H1 (cell line): ENCODE measurements at regions not wholly inside any gene's neighbourhood (a gene's known extent, or its start where the extent isn't known, plus 50 kb on each side); places are given as distances from the start of the nearest gene placed in this dataset.

Experiments
- CTCF ChIA-PET: fragments of 300-600 bp; sonication (Branson Sonifier 250); formaldehyde crosslinking; loops from one replicate; lab custom pipeline; 2021; ENCODE audit not compliant: partially characterized antibody; lab: Charles Lee
- POLR2A ChIA-PET: fragments of 300-600 bp; sonication (Branson Sonifier 250); formaldehyde crosslinking; loops from one replicate; lab custom pipeline; 2021; ENCODE audit warnings: inconsistent platforms; ENCODE audit not compliant: partially characterized antibody; lab: Charles Lee
- DNase-seq, 2 experiments: peaks; one replicate each; pipeline versions ENCODE4 v3.0.0 to v3.0.0-alpha.2; 2010 to 2022; ENCODE audit warnings: low spot score in 2 of 2, low read depth in 1 of 2, mixed read lengths in 1 of 2
- FAIRE-seq: peaks from 2 replicates; lab custom pipeline; 2011; peaks lifted over from hg19 to GRCh38; lab: Jason Lieb, UNC
- H2AFZ ChIP-seq: 2 replicates; pipeline ENCODE4 v1.8.1; 2012; ENCODE audit warnings: low read length, inconsistent platforms
- H2AK5ac ChIP-seq: 2 replicates; pipeline ENCODE4 v1.6.1; 2013; ENCODE audit warnings: low read depth, low read length
- H2BK120ac ChIP-seq: replicated peaks from 2 replicates; pipeline ENCODE3; 2013; ENCODE audit warnings: low read depth, low read length, inconsistent platforms
- H2BK12ac ChIP-seq: 2 replicates; pipeline ENCODE4 v1.6.1; 2013; ENCODE audit warnings: low read depth, low read length
- H2BK15ac ChIP-seq: 2 replicates; pipeline ENCODE4 v1.6.1; 2013; ENCODE audit warnings: low read length
- H2BK20ac ChIP-seq: 2 replicates; pipeline ENCODE4 v1.6.1; 2013; ENCODE audit warnings: low read length
- H2BK5ac ChIP-seq: 2 replicates; pipeline ENCODE4 v1.6.1; 2013; ENCODE audit warnings: low read depth, low read length
- H3K14ac ChIP-seq: 2 replicates; pipeline ENCODE4 v1.6.1; 2013; ENCODE audit warnings: inconsistent platforms; ENCODE audit not compliant: insufficient read length
- H3K18ac ChIP-seq: 2 replicates; pipeline ENCODE4 v1.6.1; 2013; ENCODE audit warnings: low read length; ENCODE audit errors: extremely low read depth
- H3K23ac ChIP-seq: 2 replicates; pipeline ENCODE4 v1.6.1; 2013; ENCODE audit warnings: inconsistent platforms; ENCODE audit not compliant: insufficient read length
- H3K23me2 ChIP-seq: 2 replicates; pipeline ENCODE4 v1.6.1; 2013; ENCODE audit warnings: low read depth, low read length
- H3K27ac ChIP-seq: 2 replicates; pipeline ENCODE4 v1.6.1; 2011; ENCODE audit warnings: low read depth, low read length, inconsistent platforms
- H3K27me3 ChIP-seq, 4 experiments: replicated peaks in 1 of 4; 1 replicate in 1 of 4; 2 replicates in 3 of 4; pipeline versions ENCODE4 v1.6.1 to v1.8.1; 2011 to 2013; ENCODE audit warnings: low read length in 3 of 4, mild to moderate bottlenecking in 3 of 4, inconsistent platforms in 2 of 4, mixed read lengths in 2 of 4, moderate library complexity in 1 of 4; ENCODE audit not compliant: control insufficient read depth in 3 of 4, insufficient read depth in 3 of 4; ENCODE audit errors: extremely low read depth in 1 of 4
- H3K36me3 ChIP-seq, 4 experiments: 2 replicates each; pipeline versions ENCODE4 v1.6.1 to v1.8.1; 2011 to 2013; ENCODE audit warnings: mild to moderate bottlenecking in 4 of 4, low read length in 3 of 4, moderate library complexity in 2 of 4, control low read depth in 1 of 4, inconsistent platforms in 1 of 4; ENCODE audit not compliant: insufficient read depth in 4 of 4, control insufficient read depth in 2 of 4
- H3K4ac ChIP-seq: replicated peaks from 2 replicates; pipeline ENCODE3; 2013; ENCODE audit warnings: low read length, low read depth, mixed read lengths, inconsistent platforms; ENCODE audit not compliant: insufficient read length
- H3K4me1 ChIP-seq, 4 experiments: replicated peaks in 1 of 4; 1 replicate in 1 of 4; 2 replicates in 3 of 4; pipeline versions ENCODE4 v1.6.1 to v1.8.1; 2011 to 2013; ENCODE audit warnings: low read length in 3 of 4, inconsistent platforms in 2 of 4, mixed read lengths in 1 of 4; ENCODE audit not compliant: insufficient read depth in 4 of 4, control insufficient read depth in 3 of 4
- H3K4me2 ChIP-seq, 2 experiments: 2 replicates each; pipeline versions ENCODE4 v1.6.1 to v1.8.1; 2011 to 2013; ENCODE audit warnings: low read depth in 2 of 2, low read length in 2 of 2, control low read depth in 1 of 2, inconsistent platforms in 1 of 2, mild to moderate bottlenecking in 1 of 2; ENCODE audit not compliant: insufficient read depth in 1 of 2
- H3K4me3 ChIP-seq, 4 experiments: fragments of 200-600, 300-600 bp in 1 of 4; sonication (generic), shearing (Covaris generic), sonication (Bioruptor Twin) in 1 of 4; 2 replicates each; pipeline versions ENCODE4 v1.5.1 to v1.8.1; 2011 to 2016; ENCODE audit warnings: low read length in 4 of 4, low read depth in 3 of 4, control low read depth in 2 of 4, inconsistent platforms in 2 of 4, mild to moderate bottlenecking in 2 of 4, mixed read lengths in 1 of 4, moderate library complexity in 1 of 4; ENCODE audit not compliant: insufficient read depth in 2 of 4; ENCODE audit errors: extremely low read depth in 1 of 4
- H3K56ac ChIP-seq: replicated peaks from 2 replicates; pipeline ENCODE3; 2013; ENCODE audit warnings: low read depth, mild to moderate bottlenecking, mixed read lengths, low read length, inconsistent platforms; ENCODE audit not compliant: insufficient read length
- H3K79me1 ChIP-seq: 2 replicates; pipeline ENCODE4 v1.6.1; 2013; ENCODE audit warnings: low read depth, low read length, control low read depth
- H3K79me2 ChIP-seq, 2 experiments: 2 replicates each; pipeline versions ENCODE4 v1.6.1 to v1.8.1; 2012 to 2013; ENCODE audit warnings: low read length in 2 of 2, mild to moderate bottlenecking in 2 of 2, inconsistent platforms in 1 of 2; ENCODE audit not compliant: insufficient read depth in 2 of 2, control insufficient read depth in 1 of 2
- H3K9ac ChIP-seq, 4 experiments: replicated peaks in 1 of 4; 1 replicate in 1 of 4; 2 replicates in 3 of 4; pipeline versions ENCODE4 v1.6.1 to v1.8.1; 2011 to 2013; ENCODE audit warnings: low read depth in 3 of 4, low read length in 3 of 4, control low read depth in 2 of 4, mild to moderate bottlenecking in 2 of 4, moderate library complexity in 2 of 4, inconsistent platforms in 1 of 4; ENCODE audit errors: extremely low read depth in 1 of 4
- H3K9me3 ChIP-seq, 2 experiments: 2 replicates each; pipeline versions ENCODE4 v1.6.1 to v1.8.1; 2012 to 2013; ENCODE audit warnings: mild to moderate bottlenecking in 2 of 2, moderate library complexity in 2 of 2, control low read depth in 1 of 2, inconsistent platforms in 1 of 2, low read depth in 1 of 2, low read length in 1 of 2, mixed read lengths in 1 of 2; ENCODE audit not compliant: insufficient read depth in 2 of 2
- H4K20me1 ChIP-seq, 2 experiments: replicated peaks in 1 of 2; 2 replicates each; pipeline versions ENCODE3 to v1.8.1; 2011 to 2013; ENCODE audit warnings: inconsistent platforms in 2 of 2, low read length in 2 of 2, mild to moderate bottlenecking in 1 of 2; ENCODE audit not compliant: insufficient read depth in 2 of 2, control insufficient read depth in 1 of 2
- H4K5ac ChIP-seq: 2 replicates; pipeline ENCODE4 v1.6.1; 2013; ENCODE audit warnings: low read length, low read depth, mixed read lengths, inconsistent platforms; ENCODE audit not compliant: insufficient read length
- H4K8ac ChIP-seq: 2 replicates; pipeline ENCODE4 v1.8.0; 2013; ENCODE audit warnings: mild to moderate bottlenecking, moderate library complexity, low read length, inconsistent platforms; ENCODE audit not compliant: insufficient read depth; ENCODE audit errors: extremely low read depth
- H4K91ac ChIP-seq: replicated peaks from 2 replicates; pipeline ENCODE3; 2013; ENCODE audit warnings: low read length, mixed read lengths, inconsistent platforms; ENCODE audit not compliant: insufficient read length
- GTF2F1 ChIP-seq: IDR thresholded peaks from 2 replicates; pipeline ENCODE4 v1.6.1; 2012; ENCODE audit warnings: low read depth, low read length, improper control_type of control experiment, borderline replicate concordance
- PHF8 ChIP-seq: fragments of 200-600 bp; sonication (generic); conservative IDR thresholded peaks from 2 replicates; pipeline ENCODE4 v1.7.1; 2012; ENCODE audit warnings: low read depth, mild to moderate bottlenecking, inconsistent platforms, low read length, moderate library complexity
- SIRT6 ChIP-seq: IDR thresholded peaks from one replicate; pipeline ENCODE4 v1.7.1; 2012; ENCODE audit warnings: low read length, inconsistent platforms
- SP2 ChIP-seq: IDR thresholded peaks from 2 replicates; pipeline ENCODE4 v1.6.1; 2012; ENCODE audit warnings: mild to moderate bottlenecking, low read length, inconsistent platforms
- WGBS, 2 experiments: shearing (Covaris generic) in 1 of 2; methylation state at CpG; one replicate each; pipeline versions ENCODE4 v1.1.6 to v1.1.7; 2013 to 2015; ENCODE audit warnings: low lambda C conversion rate in 2 of 2, mixed read lengths in 2 of 2, inconsistent platforms in 1 of 2, low coverage in 1 of 2, missing lambda C conversion rate in 1 of 2; ENCODE audit not compliant: insufficient replicate concordance in 2 of 2, insufficient coverage in 1 of 2, insufficient read length in 1 of 2; ENCODE audit errors: extremely low coverage in 1 of 2, missing lambda C conversion rate in 1 of 2; 5-methylcytosine and 5-hydroxymethylcytosine counted together

DNA sequence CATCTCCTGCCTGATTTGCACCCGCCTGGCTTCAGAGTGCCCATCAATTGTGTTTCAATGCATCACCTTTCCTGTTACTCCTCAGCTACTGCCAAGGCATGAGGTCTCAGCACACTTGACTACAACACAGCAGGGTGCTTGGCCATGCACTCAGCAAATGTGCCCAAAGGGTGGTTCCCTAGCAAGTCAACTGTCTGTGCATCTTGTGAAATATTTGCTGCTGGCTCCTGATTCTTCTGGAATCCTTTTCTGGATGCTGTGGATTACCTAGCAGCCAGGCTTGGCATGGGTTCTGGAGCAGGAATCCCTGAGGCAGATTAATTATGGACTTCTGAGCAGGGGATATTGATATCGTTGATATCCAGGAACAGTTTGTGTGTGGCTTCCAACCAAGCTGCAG is 662.6 kb upstream of the MGMT start:
- no peak overlapping the region for H3K23ac ChIP-seq
- H2BK15ac ChIP-seq = no peak overlapping the region
- H4K20me1 ChIP-seq = no peaks in the 10 kb centered on the region
- no peaks in the 10 kb centered on the region for H3K27me3 ChIP-seq
- 89% methylated on average over 2 of the region's 2 CpGs; no CpG with 5 or more reads in 1 of the 2 experiments for WGBS, 2 experiments
- no peak overlapping the region for H4K91ac ChIP-seq
- no peak overlapping the region for H3K4me3 ChIP-seq
- H3K18ac ChIP-seq = no peak overlapping the region
- H3K4me1 ChIP-seq = peaks cover 0 to 3% (median under 1%) of the 10 kb centered on the region in 4 experiments; a peak in 2 of 7 replicates
- POLR2A ChIA-PET = no interaction called here
- no peak overlapping the region for H3K56ac ChIP-seq
- H4K5ac ChIP-seq = no peak overlapping the region
- H3K9me3 ChIP-seq = no peaks in the 10 kb centered on the region
- no peak overlapping the region for H2BK5ac ChIP-seq
- no peaks in the 10 kb centered on the region for H3K36me3 ChIP-seq
- H3K4me2 ChIP-seq = no peak overlapping the region
- H2BK120ac ChIP-seq = no peak overlapping the region
- no peak overlapping the region for H3K4ac ChIP-seq
- H3K14ac ChIP-seq = no peak overlapping the region
- H2AFZ ChIP-seq = no peak overlapping the region
- no peak overlapping the region for H2AK5ac ChIP-seq
- TF ChIP-seq SIRT6 (no peak), SP2 (no peak), PHF8 (no peak), GTF2F1 (no peak)
- no peak overlapping the region for H3K9ac ChIP-seq
- DNase-seq (no peak), FAIRE-seq (no peak)
- H3K27ac ChIP-seq = no peak overlapping the region
- H2BK20ac ChIP-seq = no peak overlapping the region
- H3K23me2 ChIP-seq = no peaks in the 10 kb centered on the region
- CTCF ChIA-PET = interaction anchor here (1.3 to 2.0 kb wide), 4 partner anchors 10 to 172 kb away, joined by 3 to 8 read pairs (median 5); no protein-coding TSS in a partner anchor
- no peaks in the 10 kb centered on the region for H3K79me1 ChIP-seq
- no peak overlapping the region for H2BK12ac ChIP-seq
- H4K8ac ChIP-seq = no peak overlapping the region
- H3K79me2 ChIP-seq = no peaks in the 10 kb centered on the region
